Endothelial cell of hepatic sinusoid (primary cell): ENCODE measurements at regions not wholly inside any gene's neighbourhood (a gene's known extent, or its start where the extent isn't known, plus 50 kb on each side); places are given as distances from the start of the nearest gene placed in this dataset.

Experiments
- in situ Hi-C: cut with HindIII; loops from 2 replicates; pipeline ENCODE4 v1.10.0; 2017; ENCODE audit warnings: low sequenced_read_pairs

DNA sequence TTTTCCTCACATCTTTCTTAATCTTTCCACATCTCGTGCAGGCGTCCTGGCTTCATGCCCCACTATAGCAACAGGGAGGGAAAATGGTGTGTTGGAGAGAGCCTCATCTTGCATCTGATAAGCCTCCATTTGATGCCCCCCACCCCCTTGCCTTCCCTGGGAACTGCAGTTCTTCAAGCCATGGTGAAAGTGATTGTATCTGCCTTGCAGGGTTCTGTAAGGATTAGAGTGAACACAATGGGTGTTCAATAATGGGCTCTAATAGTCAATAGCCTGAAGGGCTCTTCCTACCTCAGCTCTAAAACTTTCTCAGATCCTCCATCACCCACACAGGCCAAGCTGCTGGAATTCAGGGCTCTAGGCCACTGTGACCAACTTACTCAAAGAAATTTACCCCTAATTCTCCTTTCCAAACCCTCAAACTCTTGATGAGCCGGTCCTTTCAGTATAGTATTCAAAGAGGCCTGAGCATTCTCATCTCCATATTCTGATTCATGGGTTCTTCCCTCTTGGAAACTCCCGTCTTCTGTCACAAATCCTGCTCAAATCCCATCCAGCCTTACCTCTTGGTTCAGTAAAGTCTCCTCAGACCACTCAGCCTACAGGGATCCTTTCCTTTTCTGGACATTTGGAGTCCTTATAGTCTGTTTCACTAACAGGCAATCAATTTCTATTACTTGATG, 128.3 kb upstream of the TRIM2 start:
- in situ Hi-C loops: no loop called here

- in situ Hi-C loops: no loop called here
Measured at GRCh38 chr4:153076861-153077260, 127.4 kb upstream of the TRIM2 start.

DNA sequence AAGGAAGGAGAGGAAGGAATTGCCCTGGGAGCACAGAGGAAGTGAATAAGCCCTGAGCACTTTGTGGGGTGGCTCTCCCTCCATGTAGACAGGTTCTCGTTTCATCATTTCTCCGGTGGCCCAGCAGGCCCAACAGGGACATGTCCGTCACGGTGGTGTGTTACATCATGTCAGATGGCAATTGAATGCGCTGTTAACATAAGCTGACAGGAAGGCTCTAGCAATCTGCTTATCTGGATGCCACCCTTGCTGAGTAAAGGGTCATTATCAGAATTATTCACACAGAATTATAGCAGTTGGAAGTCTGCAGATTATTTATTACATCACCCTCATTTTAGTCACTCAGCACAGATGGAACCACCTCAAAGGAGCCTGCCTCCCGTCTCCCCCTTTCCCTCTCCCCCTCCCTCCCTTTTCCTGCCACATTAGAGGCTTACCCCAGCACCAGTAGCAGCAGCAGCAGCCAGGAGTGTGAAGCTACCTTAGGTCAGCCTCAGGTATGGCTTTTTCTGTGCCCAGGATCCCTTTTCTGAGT, 124.3 kb upstream of the TRIM2 start:
- in situ Hi-C loops: no loop called here

- in situ Hi-C loops: no loop called here
Measured at GRCh38 chr4:153081006-153081580, 123.2 kb upstream of the TRIM2 start.

- in situ Hi-C loops: no loop called here
Measured at GRCh38 chr4:153081693-153082092, 122.5 kb upstream of the TRIM2 start.

DNA sequence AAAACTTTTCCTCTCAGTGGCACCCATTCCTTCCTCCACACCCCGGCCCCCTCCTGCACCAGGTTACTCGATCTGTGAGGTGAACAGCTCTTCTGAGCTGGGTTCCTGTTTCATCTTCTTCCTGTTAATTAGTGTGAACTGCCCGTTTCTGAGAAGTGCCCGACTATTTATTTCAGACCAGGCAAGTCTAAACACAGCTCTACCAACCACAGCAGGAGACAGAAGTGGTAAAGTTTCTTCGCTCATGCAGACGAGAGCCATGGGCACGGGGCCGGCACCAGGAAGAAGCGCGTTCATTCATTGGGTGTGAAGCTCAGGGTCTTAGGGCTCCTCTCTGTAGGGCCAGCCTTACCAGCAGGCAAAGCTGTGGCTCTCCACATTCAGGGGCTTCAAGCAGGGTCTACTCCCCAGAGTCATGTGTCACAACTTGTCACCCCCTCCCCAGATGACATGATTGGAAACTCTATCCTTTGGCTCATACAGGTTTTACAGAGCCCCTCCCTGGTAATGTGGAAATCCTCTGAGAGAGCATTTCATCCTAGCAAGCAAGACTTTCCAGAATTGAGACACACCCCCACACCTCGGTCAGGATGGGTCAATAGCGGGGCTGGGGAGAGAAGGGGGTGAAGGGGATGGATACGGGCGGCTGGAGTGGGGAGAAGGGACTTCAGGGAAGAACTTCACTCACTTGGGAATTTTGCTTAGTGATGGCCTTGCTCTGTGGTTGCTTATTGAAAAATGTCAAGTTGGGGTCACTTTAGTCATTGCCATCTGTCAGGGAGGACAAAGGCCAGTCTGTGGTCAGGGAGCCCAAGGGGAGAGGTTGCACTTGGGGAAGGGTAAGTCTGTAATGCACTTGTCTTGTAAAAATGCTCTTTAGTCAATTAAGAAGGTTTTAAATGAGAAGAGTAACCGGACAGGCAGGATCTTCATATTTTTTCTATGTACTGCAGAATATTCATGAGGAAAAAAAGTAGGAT, 121.6 kb upstream of the TRIM2 start:
- in situ Hi-C loops: no loop called here

- in situ Hi-C loops: no loop called here
Measured at GRCh38 chr4:153083447-153083947, 120.7 kb upstream of the TRIM2 start.

DNA sequence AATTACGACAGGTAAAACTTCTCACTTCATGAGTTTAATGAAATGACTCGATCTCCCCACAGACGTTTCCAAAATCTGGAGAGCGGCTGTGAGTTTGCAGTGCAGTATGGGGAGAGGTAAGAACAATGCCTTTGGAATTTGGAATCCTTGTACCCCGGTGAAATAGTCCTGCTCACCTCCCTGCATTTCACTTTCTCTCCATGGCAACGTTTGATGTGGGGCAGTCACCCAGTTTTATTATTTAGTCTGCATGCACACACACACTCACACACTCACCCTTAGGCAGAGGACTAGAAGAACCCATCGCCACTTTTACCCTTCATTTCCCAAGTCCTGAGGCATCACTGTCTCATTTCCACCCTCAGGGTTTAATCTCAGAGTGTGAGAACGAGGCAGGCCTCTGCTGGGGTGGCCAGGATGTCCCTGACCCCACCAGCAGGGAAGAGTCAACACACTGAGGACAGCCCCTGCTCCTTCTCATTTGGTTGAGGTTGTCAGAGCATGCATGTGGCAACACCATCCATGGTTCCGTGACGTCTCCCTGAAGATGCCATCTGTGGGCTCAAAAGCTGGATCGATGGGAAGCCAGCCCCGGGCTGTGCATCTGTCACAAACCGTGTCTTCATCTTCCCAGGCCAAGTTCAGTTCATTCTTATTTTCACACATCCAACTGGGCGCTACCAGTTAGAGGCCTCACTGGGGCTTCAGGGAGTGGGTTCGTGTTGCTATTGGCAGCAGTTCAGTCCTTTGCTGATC, 119.8 kb upstream of the TRIM2 start:
- in situ Hi-C loops: no loop called here

GRCh38 chr4:153084980-153085630, 119.1 kb upstream of the TRIM2 start:
- in situ Hi-C loops: no loop called here

GRCh38 chr4:153087671-153088194, 116.5 kb upstream of the TRIM2 start:
- in situ Hi-C loops: no loop called here

DNA sequence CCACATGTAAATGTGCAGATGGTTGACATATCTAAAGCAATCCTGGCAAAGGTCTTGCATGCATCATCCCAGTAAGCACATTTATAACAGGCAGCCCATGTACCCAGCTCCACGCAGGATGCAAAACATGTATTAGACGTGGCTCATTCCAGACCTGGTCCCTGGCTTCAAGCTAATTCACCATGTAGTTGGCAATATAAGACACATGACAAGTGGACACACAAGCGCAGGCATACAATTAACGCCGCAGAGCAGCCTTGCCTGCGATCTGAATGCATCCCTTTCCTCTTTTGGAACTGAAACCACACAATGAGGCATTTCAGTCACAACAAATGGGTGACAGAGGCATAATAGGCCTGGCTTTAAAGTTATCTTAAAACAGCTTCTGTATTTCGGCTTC, 114.5 kb upstream of the TRIM2 start:
- in situ Hi-C loops: no loop called here

GRCh38 chr4:153090181-153090580, 114.1 kb upstream of the TRIM2 start:
- in situ Hi-C loops: no loop called here

DNA sequence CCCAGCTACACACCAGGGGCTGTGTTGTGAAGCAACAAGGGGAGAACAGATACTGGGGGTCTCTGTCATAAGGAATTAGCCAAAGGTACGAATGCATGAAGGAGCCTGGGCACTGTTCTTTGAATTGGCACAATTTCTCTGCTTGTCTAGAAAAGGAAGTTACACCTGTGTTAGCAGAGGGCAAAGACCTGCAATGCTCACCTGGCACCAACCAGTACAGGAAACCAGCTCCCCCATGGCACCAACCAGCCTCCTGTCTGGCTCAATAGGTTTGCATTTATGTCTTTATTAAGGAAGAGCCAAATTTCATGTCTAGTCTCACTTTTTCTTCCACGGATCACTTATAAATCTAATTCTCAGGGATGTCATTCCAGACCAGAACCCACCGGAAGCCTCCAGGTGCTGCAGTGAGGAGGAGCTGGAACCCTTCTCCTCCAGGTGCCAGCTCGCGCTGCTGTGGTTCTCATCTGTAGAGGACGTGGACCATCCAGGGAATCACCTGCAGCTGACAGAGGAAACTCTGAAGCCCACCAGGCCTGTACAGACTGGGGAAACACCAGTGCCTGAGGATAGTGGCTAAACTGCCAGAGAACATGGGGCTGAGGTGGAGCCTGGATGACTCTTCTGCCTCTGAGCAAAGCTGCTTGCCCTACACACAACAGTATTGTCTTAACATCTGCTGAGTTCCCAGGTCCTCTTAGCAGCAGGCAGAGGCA, 113.4 kb upstream of the TRIM2 start:
- in situ Hi-C loops: no loop called here

DNA sequence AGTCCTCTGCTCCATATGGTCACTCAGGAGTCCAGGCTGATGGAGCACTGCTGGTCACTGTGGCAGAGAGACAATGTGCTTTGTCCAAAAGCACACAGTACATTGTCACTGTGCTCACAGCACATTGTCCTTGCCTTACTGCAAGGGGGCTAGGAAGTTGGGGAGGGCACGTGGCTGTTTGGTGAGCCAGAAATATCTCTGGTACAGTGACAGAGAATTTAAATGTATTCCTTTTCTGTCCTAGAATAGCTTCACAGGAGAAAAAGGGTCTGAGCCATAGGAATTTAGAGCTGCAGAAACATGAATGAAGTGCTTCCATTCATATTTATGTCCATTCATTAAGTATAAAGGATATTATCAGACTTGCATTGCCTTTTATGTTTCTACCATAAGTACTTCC, 110.8 kb upstream of the TRIM2 start:
- in situ Hi-C loops: no loop called here

DNA sequence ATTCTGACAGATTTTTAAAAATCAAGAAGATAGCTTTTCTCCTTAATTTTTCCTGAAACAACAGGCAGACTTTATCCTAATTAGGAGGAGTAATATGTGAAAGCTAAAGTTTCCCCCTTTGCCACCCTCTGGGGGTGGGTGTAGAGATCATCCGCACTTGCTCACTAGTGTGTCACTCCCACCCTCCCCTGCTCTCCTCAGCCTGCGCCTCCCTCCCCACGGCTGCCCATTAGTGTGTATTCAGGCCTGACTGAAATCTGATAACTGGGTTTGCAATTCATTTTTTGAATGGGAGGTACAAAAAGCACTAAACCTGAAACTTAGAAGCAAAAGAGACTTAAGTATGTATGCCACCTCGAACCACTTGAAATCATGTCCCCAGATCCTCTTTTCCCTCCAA, 110.4 kb upstream of the TRIM2 start:
- in situ Hi-C loops: no loop called here

DNA sequence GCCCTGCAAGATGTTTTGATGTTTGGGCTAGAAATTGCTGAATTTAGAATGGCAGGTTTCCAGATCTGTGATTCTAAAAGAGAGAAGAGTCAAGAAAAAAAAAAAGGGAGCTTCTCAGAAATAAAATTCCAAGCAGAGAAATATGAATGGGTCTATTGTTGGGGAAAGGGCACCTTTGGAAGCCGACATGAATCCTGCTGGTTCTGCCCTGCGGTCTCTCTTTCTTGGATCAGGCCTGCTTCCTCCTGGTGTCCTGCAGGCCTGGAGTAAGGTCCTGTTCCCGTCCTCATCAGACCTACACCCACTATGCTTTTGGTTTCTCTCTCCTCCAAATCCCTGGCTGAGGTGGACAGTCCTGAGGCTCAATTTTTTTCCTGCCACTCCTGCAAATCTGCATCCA, 109.8 kb upstream of the TRIM2 start:
- in situ Hi-C loops: no loop called here

- in situ Hi-C loops: no loop called here
Measured at GRCh38 chr4:153095448-153096204, 108.6 kb upstream of the TRIM2 start.

DNA sequence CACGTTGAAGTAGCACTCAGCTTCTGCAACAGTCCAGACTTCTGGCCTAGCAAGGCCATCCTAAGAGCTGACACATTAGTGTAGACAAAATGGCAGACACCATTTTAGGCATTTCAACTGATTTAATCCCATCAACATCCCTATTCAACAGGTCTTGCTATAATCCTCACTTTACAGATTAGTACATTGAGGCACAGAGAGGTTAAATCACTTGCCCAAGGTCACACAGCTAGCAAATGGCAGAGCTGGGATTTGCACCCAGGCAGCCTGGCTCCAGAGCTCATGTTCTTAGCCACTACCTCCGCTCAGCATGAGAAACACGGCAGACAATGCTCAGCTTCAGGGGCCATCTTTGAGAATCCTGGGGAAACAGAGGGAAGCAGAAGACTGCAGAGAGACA, 107.9 kb upstream of the TRIM2 start:
- in situ Hi-C loops: no loop called here

DNA sequence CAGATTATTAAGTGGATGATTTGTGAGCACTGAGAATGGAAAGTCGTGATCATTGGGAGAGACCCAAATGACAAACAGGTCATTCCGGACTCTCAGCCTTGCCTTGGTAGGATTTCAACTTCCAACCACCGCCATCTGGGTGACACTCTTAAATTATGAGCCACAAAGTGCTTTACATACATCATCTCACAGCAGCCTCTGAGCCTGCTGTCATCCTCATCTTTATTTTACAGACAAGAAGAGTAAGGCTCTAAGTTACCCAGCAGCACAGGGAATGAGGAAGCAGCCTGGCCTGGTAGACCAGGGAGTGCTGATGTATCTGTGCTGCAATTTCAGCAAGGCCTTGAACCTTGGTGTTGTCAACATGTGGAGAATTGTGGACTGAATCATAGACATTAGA, 105.8 kb upstream of the TRIM2 start:
- in situ Hi-C loops: no loop called here
